CD4-positive, alpha-beta memory T cell (primary cell): ENCODE measurements at regions not wholly inside any gene's neighbourhood (a gene's known extent, or its start where the extent isn't known, plus 50 kb on each side); places are given as distances from the start of the nearest gene placed in this dataset.

ENCODE experiments used
- CTCF ChIA-PET: fragments of 350-600 bp; sonication (Branson Sonifier 250); formaldehyde crosslinking; loops from one replicate; lab custom pipeline; 2021; ENCODE audit warnings: inconsistent platforms; ENCODE audit not compliant: partially characterized antibody; lab: Charles Lee
- POLR2A ChIA-PET: fragments of 350-600 bp; sonication (Branson Sonifier 250); formaldehyde crosslinking; loops from one replicate; lab custom pipeline; 2021; ENCODE audit not compliant: partially characterized antibody; lab: Charles Lee
- DNase-seq, 5 donors: peaks; one replicate each; pipeline versions ENCODE4 v3.0.0 to v3.0.0-alpha.2; 2020 to 2022; ENCODE audit warnings: mixed read lengths in 1 of 5
- H3K27ac ChIP-seq: one replicate; pipeline ENCODE4 v1.7.0; 2013; ENCODE audit warnings: low read depth, low read length
- H3K27me3 ChIP-seq: 2 replicates; pipeline ENCODE4 v1.7.0; 2013; ENCODE audit warnings: mild to moderate bottlenecking, low read length, moderate library complexity; ENCODE audit not compliant: insufficient read depth
- H3K36me3 ChIP-seq: 2 replicates; pipeline ENCODE4 v1.7.0; 2013; ENCODE audit warnings: mild to moderate bottlenecking, low read length, moderate library complexity; ENCODE audit not compliant: insufficient read depth
- H3K4me1 ChIP-seq: 2 replicates; pipeline ENCODE4 v1.7.0; 2013; ENCODE audit warnings: mild to moderate bottlenecking, low read length, moderate library complexity; ENCODE audit not compliant: insufficient read depth
- H3K4me3 ChIP-seq, 2 donors: one replicate each; pipeline ENCODE4 v1.7.0; 2013; ENCODE audit warnings: low read length in 2 of 2, mild to moderate bottlenecking in 1 of 2
- H3K9me3 ChIP-seq, 2 donors: one replicate each; pipeline ENCODE4 v1.7.0; 2013; ENCODE audit warnings: low read length in 2 of 2, control low read depth in 1 of 2; ENCODE audit not compliant: control insufficient read depth in 1 of 2
- H3K27ac Mint-ChIP-seq, 7 donors: one replicate each; pipeline ENCODE4 v1.8.0; 2020 to 2021; ENCODE audit warnings: mixed read lengths in 7 of 7, mild to moderate bottlenecking in 6 of 7, inconsistent platforms in 3 of 7, moderate library complexity in 3 of 7
- H3K27me3 Mint-ChIP-seq, 2 donors: one replicate each; pipeline ENCODE4 v1.8.0; 2020 to 2021; ENCODE audit warnings: mixed read lengths in 2 of 2
- H3K36me3 Mint-ChIP-seq, 2 donors: one replicate each; pipeline ENCODE4 v1.8.0; 2020 to 2021; ENCODE audit warnings: mixed read lengths in 2 of 2, inconsistent platforms in 1 of 2, mild to moderate bottlenecking in 1 of 2
- H3K4me1 Mint-ChIP-seq, 4 donors: one replicate each; pipeline ENCODE4 v1.8.0; 2020 to 2021; ENCODE audit warnings: mixed read lengths in 4 of 4, mild to moderate bottlenecking in 1 of 4
- H3K4me3 Mint-ChIP-seq, 8 donors: one replicate each; pipeline ENCODE4 v1.8.0; 2020 to 2021; ENCODE audit warnings: mixed read lengths in 8 of 8, mild to moderate bottlenecking in 7 of 8, moderate library complexity in 6 of 8, inconsistent platforms in 3 of 8
- H3K9me3 Mint-ChIP-seq, 8 donors: one replicate each; pipeline ENCODE4 v1.8.0; 2020 to 2021; ENCODE audit warnings: mixed read lengths in 8 of 8, mild to moderate bottlenecking in 5 of 8, inconsistent platforms in 3 of 8, moderate library complexity in 1 of 8
- intact Hi-C: fragments of 100-400 bp; cut with micrococcal nuclease; formaldehyde crosslinking; loops from one replicate; pipeline ENCODE4 v1.15.1; 2023

- no peaks in the 10 kb centered on the region for H3K36me3 Mint-ChIP-seq
- CTCF ChIA-PET: no interaction called here
- peaks cover 0 to 2% (median 0%) of the 10 kb centered on the region in 8 donors for H3K9me3 Mint-ChIP-seq
Observed at GRCh38 chr18:10322435-10322834, 132.0 kb upstream of the APCDD1 start.

GRCh38 chr18:10329101-10329500 lies 125.3 kb upstream of the APCDD1 start:
- Histone ChIP-seq H3K27ac (no peak overlapping the region), H3K36me3 (no peaks in the 10 kb centered on the region), H3K4me3 (no peak overlapping the region), H3K9me3 (no peaks in the 10 kb centered on the region), H3K4me1 (no peaks in the 10 kb centered on the region), H3K27me3 (no peaks in the 10 kb centered on the region)
- Mint-ChIP-seq H3K4me1 (no peaks in the 10 kb centered on the region), H3K4me3 (peak overlapping the region in 1 of 8 donors; percentile 3), H3K27me3 (peaks cover 0 to 2% of the 10 kb centered on the region in 2 donors), H3K27ac (no peak overlapping the region), H3K36me3 (no peaks in the 10 kb centered on the region), H3K9me3 (peaks cover 0 to 2% (median 0%) of the 10 kb centered on the region in 8 donors)
- DNase-seq: no peak
- ChIA-PET CTCF (no interaction called here), POLR2A (no interaction called here)
- intact Hi-C loops: no loop called here

More at GRCh38 chr18:10322435-10322834, 132.0 kb upstream of the APCDD1 start:
- no peaks in the 10 kb centered on the region for H3K9me3 ChIP-seq
- H3K27me3 Mint-ChIP-seq: no peaks in the 10 kb centered on the region
- no peaks in the 10 kb centered on the region for H3K4me1 Mint-ChIP-seq
- intact Hi-C loops: no loop called here
- H3K4me3 Mint-ChIP-seq: no peak overlapping the region
- H3K4me3 ChIP-seq: no peak overlapping the region
- no peaks in the 10 kb centered on the region for H3K27me3 ChIP-seq
- no peaks in the 10 kb centered on the region for H3K4me1 ChIP-seq
- no peak overlapping the region for H3K27ac ChIP-seq
- no peaks in the 10 kb centered on the region for H3K36me3 ChIP-seq
- POLR2A ChIA-PET: no interaction called here
- no peak for DNase-seq
- H3K27ac Mint-ChIP-seq: no peak overlapping the region

GRCh38 chr18:10330428-10330827 lies 124.0 kb upstream of the APCDD1 start:
- Histone ChIP-seq H3K4me3 (no peak overlapping the region), H3K4me1 (no peaks in the 10 kb centered on the region), H3K9me3 (no peaks in the 10 kb centered on the region), H3K27me3 (no peaks in the 10 kb centered on the region), H3K36me3 (no peaks in the 10 kb centered on the region), H3K27ac (no peak overlapping the region)
- peaks cover 0 to 2% of the 10 kb centered on the region in 2 donors for H3K27me3 Mint-ChIP-seq
- DNase-seq: no peak
- ChIA-PET POLR2A (no interaction called here), CTCF (interaction anchor here (1.3 kb wide), 1 partner anchor 10 kb away, joined by 4 read pairs; no protein-coding TSS in a partner anchor)
- H3K4me1 Mint-ChIP-seq: no peaks in the 10 kb centered on the region
- H3K9me3 Mint-ChIP-seq: peaks cover 0 to 2% (median 0%) of the 10 kb centered on the region in 8 donors
- no peak overlapping the region for H3K4me3 Mint-ChIP-seq
- no peak overlapping the region for H3K27ac Mint-ChIP-seq
- no peaks in the 10 kb centered on the region for H3K36me3 Mint-ChIP-seq
- intact Hi-C loops: no loop called here

DNA sequence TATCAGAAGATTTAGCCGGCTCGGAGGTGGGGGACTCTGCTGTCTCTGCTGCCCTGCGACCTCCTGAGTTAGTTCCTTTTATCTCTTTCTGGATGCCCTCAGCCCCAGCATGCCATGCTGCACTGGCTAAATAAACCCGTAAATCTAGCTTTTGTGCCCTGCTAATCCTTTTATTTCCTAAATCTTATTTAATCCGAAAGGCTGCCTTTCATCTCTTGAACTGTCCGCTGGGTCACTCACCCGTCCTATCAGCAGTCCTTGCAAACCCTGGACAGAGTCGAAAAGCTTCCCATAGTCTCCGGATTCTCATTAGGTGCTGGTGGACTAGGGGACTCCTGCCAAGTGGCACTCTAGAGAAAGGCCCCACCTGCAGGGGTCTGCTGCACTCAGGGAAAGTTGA lies 122.0 kb upstream of the APCDD1 start:
- peaks cover 0 to 2% of the 10 kb centered on the region in 2 donors for H3K27me3 Mint-ChIP-seq
- Histone ChIP-seq H3K27ac (no peak overlapping the region), H3K4me1 (no peaks in the 10 kb centered on the region), H3K4me3 (no peak overlapping the region), H3K27me3 (no peaks in the 10 kb centered on the region), H3K36me3 (no peaks in the 10 kb centered on the region), H3K9me3 (no peaks in the 10 kb centered on the region)
- intact Hi-C loops: no loop called here
- H3K9me3 Mint-ChIP-seq: peaks cover 0 to 1% (median 0%) of the 10 kb centered on the region in 8 donors
- no peaks in the 10 kb centered on the region for H3K4me1 Mint-ChIP-seq
- H3K36me3 Mint-ChIP-seq: no peaks in the 10 kb centered on the region
- no peak for DNase-seq
- H3K4me3 Mint-ChIP-seq: no peak overlapping the region
- POLR2A ChIA-PET: no interaction called here
- no peak overlapping the region for H3K27ac Mint-ChIP-seq
- CTCF ChIA-PET: no interaction called here

GRCh38 chr18:10336749-10337350 lies 117.6 kb upstream of the APCDD1 start:
- Mint-ChIP-seq H3K9me3 (peaks cover 0 to 6% (median 0%) of the 10 kb centered on the region in 8 donors), H3K4me1 (no peaks in the 10 kb centered on the region), H3K27me3 (peaks cover 0 to 3% of the 10 kb centered on the region in 2 donors), H3K36me3 (no peaks in the 10 kb centered on the region), H3K27ac (no peak overlapping the region), H3K4me3 (no peak overlapping the region)
- Histone ChIP-seq H3K27ac (no peak overlapping the region), H3K4me3 (no peak overlapping the region), H3K4me1 (no peaks in the 10 kb centered on the region), H3K27me3 (no peaks in the 10 kb centered on the region), H3K36me3 (no peaks in the 10 kb centered on the region), H3K9me3 (no peaks in the 10 kb centered on the region)
- ChIA-PET POLR2A (no interaction called here), CTCF (no interaction called here)
- DNase-seq: no peak
- intact Hi-C loops: no loop called here

DNA sequence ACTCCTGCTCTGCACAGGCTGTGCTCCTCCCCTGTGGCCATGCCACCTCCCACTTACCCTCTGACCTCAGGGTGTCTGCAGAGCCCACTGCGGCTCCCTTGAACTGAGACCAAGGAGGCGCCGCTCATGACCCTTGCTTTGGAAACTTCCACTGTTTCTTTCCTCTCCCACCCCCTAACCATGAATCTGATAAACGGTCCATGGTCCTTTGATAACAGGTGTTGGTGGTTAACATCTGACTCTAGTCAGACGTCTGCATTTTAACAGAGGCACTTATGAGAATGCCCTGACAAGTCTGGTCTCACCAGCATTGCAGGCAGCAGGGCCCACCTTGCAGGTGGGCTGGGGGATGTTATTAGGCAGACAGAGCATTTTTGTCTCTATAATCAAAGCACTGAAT lies 113.6 kb upstream of the APCDD1 start:
- Mint-ChIP-seq H3K27me3 (peaks cover 3% of the 10 kb centered on the region in 2 donors), H3K27ac (no peak overlapping the region), H3K36me3 (no peaks in the 10 kb centered on the region), H3K4me3 (no peak overlapping the region), H3K9me3 (peaks cover 0 to 6% (median 0%) of the 10 kb centered on the region in 8 donors), H3K4me1 (no peaks in the 10 kb centered on the region)
- H3K4me3 ChIP-seq: no peak overlapping the region
- H3K27ac ChIP-seq: no peak overlapping the region
- intact Hi-C loops: no loop called here
- no peaks in the 10 kb centered on the region for H3K4me1 ChIP-seq
- no peak for DNase-seq
- no peaks in the 10 kb centered on the region for H3K27me3 ChIP-seq
- no peaks in the 10 kb centered on the region for H3K9me3 ChIP-seq
- H3K36me3 ChIP-seq: no peaks in the 10 kb centered on the region
- CTCF ChIA-PET: no interaction called here
- POLR2A ChIA-PET: no interaction called here

GRCh38 chr18:10343778-10344177 lies 110.7 kb upstream of the APCDD1 start:
- Histone ChIP-seq H3K36me3 (no peaks in the 10 kb centered on the region), H3K27me3 (no peaks in the 10 kb centered on the region), H3K4me1 (no peaks in the 10 kb centered on the region), H3K9me3 (no peaks in the 10 kb centered on the region), H3K4me3 (no peak overlapping the region), H3K27ac (no peak overlapping the region)
- H3K36me3 Mint-ChIP-seq: no peaks in the 10 kb centered on the region
- H3K9me3 Mint-ChIP-seq: peaks cover 0 to 6% (median 0%) of the 10 kb centered on the region in 8 donors
- H3K27me3 Mint-ChIP-seq: peaks cover 3 to 4% of the 10 kb centered on the region in 2 donors
- H3K4me3 Mint-ChIP-seq: no peak overlapping the region
- ChIA-PET POLR2A (no interaction called here), CTCF (no interaction called here)
- DNase-seq: no peak
- H3K4me1 Mint-ChIP-seq: no peaks in the 10 kb centered on the region
- H3K27ac Mint-ChIP-seq: no peak overlapping the region
- intact Hi-C loops: no loop called here
